ENCODE measurements at regions not wholly inside any gene's neighbourhood (a gene's known extent, or its start where the extent isn't known, plus 50 kb on each side); places are given as distances from the start of the nearest gene placed in this dataset.

- TF ChIP-seq PATZ1 (tag by site-specific recombination; IDR thresholded peaks at IDR 0.05) (no peak), PRDM2 (tag by site-specific recombination; IDR thresholded peaks at IDR 0.05; ENCODE audit: borderline replicate concordance) (no peak), ZEB2 (tag by site-specific recombination; IDR thresholded peaks at IDR 0.05) (peak; percentile 90), TSHZ1 (tag by site-specific recombination; IDR thresholded peaks at IDR 0.05; ENCODE audit: borderline replicate concordance) (no peak)
Measured at GRCh38 chr2:235371018-235371417, 122.8 kb upstream of the AGAP1 start (continued).

GRCh38 chr2:235373171-235373570, 120.7 kb upstream of the AGAP1 start:
- H3K27ac ChIP-seq (ENCODE audit: extremely low read depth, low read depth, low read length), result no peak overlapping the region
- no peaks in the 10 kb centered on the region for H3K9me3 ChIP-seq (ENCODE audit: control insufficient read depth, insufficient read depth, low read depth, low read length)
- no peaks in the 10 kb centered on the region for H3K36me3 ChIP-seq (ENCODE audit: control insufficient read depth in 2 of 2, insufficient read depth in 1 of 2, low read length in 2 of 2)
- H3K4me1 ChIP-seq (ENCODE audit: control insufficient read depth, insufficient read depth, low read length), result no peaks in the 10 kb centered on the region
- ChIA-PET POLR2A (no interaction called here), CTCF (interaction anchor here (1.2 to 1.3 kb wide), 2 partner anchors 34 to 67 kb away, joined by 3 read pairs; no protein-coding TSS in a partner anchor)
- TF ChIP-seq ZNF747 (tag by site-specific recombination; IDR thresholded peaks at IDR 0.05) (no peak), ZNF223 (tag by site-specific recombination; IDR thresholded peaks at IDR 0.05) (no peak), WT1 (tag by site-specific recombination; IDR thresholded peaks at IDR 0.05) (no peak), ZNF140 (tag by site-specific recombination; IDR thresholded peaks at IDR 0.05) (no peak), ZNF645 (tag by site-specific recombination; IDR thresholded peaks at IDR 0.05) (no peak), ZXDB (tag by site-specific recombination; IDR thresholded peaks at IDR 0.05) (no peak), ZNF624 (tag by site-specific recombination; IDR thresholded peaks at IDR 0.05) (no peak), ZNF707 (tag by site-specific recombination; IDR thresholded peaks at IDR 0.05) (no peak), KLF8 (tag by site-specific recombination; IDR thresholded peaks at IDR 0.05) (no peak), ZNF184 (tag by site-specific recombination; IDR thresholded peaks at IDR 0.05) (no peak), ZNF510 (tag by site-specific recombination; IDR thresholded peaks at IDR 0.05; ENCODE audit: insufficient replicate concordance) (no peak), ZNF501 (tag by site-specific recombination; IDR thresholded peaks at IDR 0.05) (no peak), SP3 (tag by site-specific recombination; IDR thresholded peaks at IDR 0.05) (no peak), KLF17 (tag by site-specific recombination; IDR thresholded peaks at IDR 0.05) (no peak), ZNF280C (tag by site-specific recombination; IDR thresholded peaks at IDR 0.05) (no peak)
- no peak overlapping the region for H3K4me3 ChIP-seq (ENCODE audit: low read depth, low read length)

All from HEK293 (cell line).